Suprapubic skin (tissue), 4 donors: ENCODE measurements at regions not wholly inside any gene's neighbourhood (a gene's known extent, or its start where the extent isn't known, plus 50 kb on each side); places are given as distances from the start of the nearest gene placed in this dataset.

Experiments used
- DNase-seq, 2 donors: peaks; one replicate each; pipeline ENCODE4 v3.0.0-alpha.2; 2019; ENCODE audit warnings: low spot score in 2 of 2
- H3K27ac ChIP-seq: fragments of 200-600 bp; sonication (generic); one replicate; pipeline ENCODE4 v1.5.1; 2019
- H3K27me3 ChIP-seq: fragments of 200-600 bp; sonication (generic); one replicate; pipeline ENCODE4 v1.5.1; 2019
- H3K36me3 ChIP-seq: fragments of 200-600 bp; sonication (generic); one replicate; pipeline ENCODE4 v1.5.1; 2019
- H3K4me1 ChIP-seq: fragments of 200-600 bp; sonication (generic); one replicate; pipeline ENCODE4 v1.5.1; 2019
- H3K4me3 ChIP-seq: fragments of 200-600 bp; sonication (generic); one replicate; pipeline ENCODE4 v1.5.1; 2019; ENCODE audit warnings: mild to moderate bottlenecking
- H3K9me3 ChIP-seq: fragments of 200-600 bp; sonication (generic); one replicate; pipeline ENCODE4 v1.5.1; 2019
- CTCF ChIP-seq, 2 donors: fragments of 200-600 bp in 1 of 2; fragments of 450-650 bp in 1 of 2; sonication (generic) in 1 of 2; IDR thresholded peaks; one replicate each; pipeline ENCODE4 v1.5.1; 2016 to 2019; ENCODE audit warnings: antibody characterized with exemption in 2 of 2, mild to moderate bottlenecking in 1 of 2, moderate library complexity in 1 of 2
- EP300 ChIP-seq: sonication (generic); formaldehyde crosslinking; IDR thresholded peaks from one replicate; pipeline ENCODE4 v1.6.1; 2017; ENCODE audit warnings: antibody characterized with exemption
- POLR2A ChIP-seq, 2 donors: fragments of 450-650 bp; IDR thresholded peaks; one replicate each; pipeline ENCODE4 v1.6.1; 2017; ENCODE audit warnings: antibody characterized with exemption in 2 of 2, mild to moderate bottlenecking in 2 of 2, moderate library complexity in 2 of 2
- POLR2AphosphoS5 ChIP-seq, 3 donors: sonication (generic); formaldehyde crosslinking; IDR thresholded peaks; one replicate each; pipeline ENCODE4 v1.6.1; 2017; ENCODE audit warnings: antibody characterized with exemption in 3 of 3
- WGBS: methylation state at CpG from one replicate; pipeline ENCODE4 v1.1.5; 2018; 5-methylcytosine and 5-hydroxymethylcytosine counted together

- TF ChIP-seq POLR2A (IDR thresholded peaks at IDR 0.05) (no peak), POLR2AphosphoS5 (IDR thresholded peaks at IDR 0.05) (no peak), EP300 (no peak), CTCF (IDR thresholded peaks at IDR 0.05) (no peak)
- H3K27me3 ChIP-seq: no peaks in the 10 kb centered on the region
- H3K9me3 ChIP-seq: no peaks in the 10 kb centered on the region
- no peak overlapping the region for H3K4me3 ChIP-seq
- 66% methylated on average over 5 of the region's 5 CpGs for WGBS
- H3K4me1 ChIP-seq: no peaks in the 10 kb centered on the region
- DNase-seq: no peak
- H3K36me3 ChIP-seq: no peaks in the 10 kb centered on the region
- H3K27ac ChIP-seq: no peak overlapping the region
Observed at GRCh38 chr2:47686018-47686417, 96.9 kb upstream of the MSH6 start.

DNA sequence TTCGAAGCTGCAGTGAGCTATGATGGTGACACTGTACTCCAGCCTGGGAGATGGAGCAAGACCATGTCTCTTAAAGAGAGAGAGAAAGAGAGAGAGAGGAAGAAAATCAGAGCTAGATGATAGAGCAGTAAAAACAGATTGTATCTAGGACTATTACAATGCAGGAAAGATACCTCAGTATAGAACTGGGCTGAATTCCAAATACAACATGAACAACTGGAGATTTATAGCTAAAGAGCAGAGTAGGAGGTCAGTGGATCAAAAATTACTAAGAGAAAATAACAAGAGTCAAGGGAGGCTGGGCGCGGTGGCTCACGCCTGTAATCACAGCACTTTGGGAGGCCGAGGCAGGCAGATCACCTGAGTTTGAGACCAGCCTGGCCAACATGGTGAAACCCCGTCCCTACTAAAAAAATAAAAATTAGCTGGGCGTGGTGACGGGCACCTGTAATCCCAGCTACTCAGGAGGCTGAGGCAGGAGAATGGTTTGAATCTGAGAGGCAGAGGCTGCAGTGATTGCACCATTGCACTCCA is 100.7 kb upstream of the MSH6 start:
- DNase-seq: no peak
- 92% methylated on average over 8 of the region's 8 CpGs for WGBS
- Histone ChIP-seq H3K27ac (no peak overlapping the region), H3K4me1 (no peaks in the 10 kb centered on the region), H3K9me3 (no peaks in the 10 kb centered on the region), H3K27me3 (no peaks in the 10 kb centered on the region), H3K4me3 (no peak overlapping the region), H3K36me3 (no peaks in the 10 kb centered on the region)
- TF ChIP-seq EP300 (no peak), POLR2A (IDR thresholded peaks at IDR 0.05) (no peak), CTCF (IDR thresholded peaks at IDR 0.05) (no peak), POLR2AphosphoS5 (IDR thresholded peaks at IDR 0.05) (no peak)

DNA sequence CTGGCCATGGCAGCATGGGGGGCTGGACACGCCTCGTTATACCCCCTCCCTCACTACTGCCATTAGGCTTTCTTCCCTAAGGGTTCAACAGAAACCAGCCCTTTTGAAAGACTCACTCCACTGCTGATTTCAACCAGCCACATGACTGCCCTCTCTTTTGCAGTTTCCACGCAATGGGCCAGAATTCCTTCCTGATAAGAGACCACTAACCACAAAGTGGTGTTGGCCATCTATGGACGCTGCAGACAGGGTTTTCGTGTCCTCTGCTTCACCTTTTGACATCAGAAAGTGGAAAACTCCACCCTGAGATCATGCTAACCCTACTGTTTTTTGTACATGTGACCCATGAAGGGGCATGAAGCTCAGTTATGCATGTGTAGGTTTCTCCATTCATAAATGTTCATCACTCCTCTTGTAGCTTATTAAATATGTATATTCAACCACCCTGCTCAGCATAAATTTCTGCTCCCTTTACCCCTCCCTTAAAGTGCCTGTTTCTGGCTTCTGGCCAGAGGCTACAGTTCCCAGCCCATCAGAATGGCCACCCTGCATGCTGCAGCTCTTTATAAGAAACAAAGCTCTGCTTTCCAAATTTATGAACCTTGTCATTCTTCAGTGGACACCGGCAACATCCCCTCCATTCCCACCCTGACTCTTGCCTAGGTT is 105.6 kb upstream of the KCNK12 start:
- Histone ChIP-seq H3K4me3 (no peak overlapping the region), H3K27ac (no peak overlapping the region), H3K4me1 (no peaks in the 10 kb centered on the region), H3K9me3 (no peaks in the 10 kb centered on the region), H3K27me3 (no peaks in the 10 kb centered on the region), H3K36me3 (no peaks in the 10 kb centered on the region)
- TF ChIP-seq POLR2AphosphoS5 (IDR thresholded peaks at IDR 0.05) (no peak), POLR2A (IDR thresholded peaks at IDR 0.05) (no peak), EP300 (no peak), CTCF (IDR thresholded peaks at IDR 0.05) (no peak)
- no peak for DNase-seq
- WGBS: 86% methylated on average over 6 of the region's 6 CpGs

DNA sequence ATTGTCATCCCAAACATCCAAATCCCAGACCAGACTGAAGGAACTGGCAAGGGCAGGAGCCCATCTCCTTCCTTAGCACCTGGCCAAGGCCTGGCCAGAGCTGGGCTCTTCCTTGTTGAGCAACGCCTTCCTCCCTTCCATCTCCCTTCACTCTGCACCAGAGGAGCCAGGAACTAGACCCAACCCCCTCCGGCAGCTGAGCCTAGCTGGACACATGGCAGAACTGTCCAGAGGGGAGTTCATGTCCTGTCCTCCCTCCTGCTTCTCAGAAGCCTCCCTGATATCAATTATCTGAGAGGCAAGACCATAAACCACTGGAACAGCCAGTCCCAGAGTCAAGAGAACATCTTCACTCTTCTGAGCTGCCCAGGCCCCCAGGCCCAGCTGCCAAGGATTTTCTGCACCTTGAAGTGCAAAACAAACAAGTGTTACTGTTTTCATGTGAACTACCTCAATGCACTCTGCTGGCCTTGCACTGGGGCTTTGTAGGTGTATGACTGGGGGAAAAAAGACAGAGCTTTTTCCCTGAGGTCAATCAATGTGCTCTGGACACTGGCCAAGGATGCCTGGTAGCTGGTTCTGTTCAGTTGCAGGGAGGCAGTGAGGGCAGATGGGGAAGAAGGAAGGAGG is 104.5 kb upstream of the KCNK12 start:
- no peak for DNase-seq
- no peak overlapping the region for H3K27ac ChIP-seq
- no peak overlapping the region for H3K4me3 ChIP-seq
- WGBS: 96% methylated on average over 2 of the region's 2 CpGs
- TF ChIP-seq POLR2AphosphoS5 (IDR thresholded peaks at IDR 0.05): no peak
- TF ChIP-seq EP300: no peak
- no peak for TF ChIP-seq CTCF (IDR thresholded peaks at IDR 0.05)
- TF ChIP-seq POLR2A (IDR thresholded peaks at IDR 0.05): no peak
- no peaks in the 10 kb centered on the region for H3K36me3 ChIP-seq
- no peaks in the 10 kb centered on the region for H3K9me3 ChIP-seq
- no peaks in the 10 kb centered on the region for H3K4me1 ChIP-seq
- H3K27me3 ChIP-seq: no peaks in the 10 kb centered on the region

GRCh38 chr2:47666332-47666731 is 95.5 kb upstream of the KCNK12 start:
- Histone ChIP-seq H3K36me3 (no peaks in the 10 kb centered on the region), H3K27ac (no peak overlapping the region), H3K4me3 (no peak overlapping the region), H3K4me1 (no peaks in the 10 kb centered on the region), H3K27me3 (no peaks in the 10 kb centered on the region), H3K9me3 (no peaks in the 10 kb centered on the region)
- DNase-seq: no peak
- TF ChIP-seq POLR2A (IDR thresholded peaks at IDR 0.05) (no peak), CTCF (IDR thresholded peaks at IDR 0.05) (no peak), EP300 (no peak), POLR2AphosphoS5 (IDR thresholded peaks at IDR 0.05) (no peak)
